ENCODE measurements at regions not wholly inside any gene's neighbourhood (a gene's known extent, or its start where the extent isn't known, plus 50 kb on each side); places are given as distances from the start of the nearest gene placed in this dataset.

GRCh38 chr3:182007441-182007840, 295.7 kb downstream of the SOX2 start:
- TF ChIP-seq POLR2A (IDR thresholded peaks at IDR 0.05) = no peak
- no peak for TF ChIP-seq CTCF (IDR thresholded peaks at IDR 0.05)

Data from testis (tissue), 2 donors.